ENCODE measurements at regions not wholly inside any gene's neighbourhood (a gene's known extent, or its start where the extent isn't known, plus 50 kb on each side); places are given as distances from the start of the nearest gene placed in this dataset.

DNA sequence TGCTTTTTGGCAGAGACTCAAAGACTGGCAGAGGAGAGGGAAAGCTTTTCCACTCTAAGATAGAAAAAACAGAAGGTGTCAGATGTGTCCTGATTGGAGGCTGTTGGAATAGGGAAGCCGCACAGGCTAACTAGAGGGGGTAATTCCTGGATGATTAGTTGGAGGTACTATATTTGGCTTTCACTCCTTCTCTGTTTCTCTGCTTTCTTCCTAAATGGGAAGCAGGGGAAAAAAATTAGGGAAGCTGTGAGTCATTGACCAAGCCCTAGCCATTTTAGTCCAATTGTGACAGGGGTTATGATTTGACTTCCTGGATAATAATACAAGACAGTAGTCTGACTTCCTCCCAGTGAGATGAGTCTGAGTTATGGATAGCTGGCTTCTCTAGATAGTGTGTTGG lies 475.2 kb upstream of the CELF2 start:
- peaks cover 0 to 12% (median 0%) of the 10 kb centered on the region in 5 donors for H3K4me1 ChIP-seq (ENCODE audit: control insufficient read depth in 5 of 5, insufficient read depth in 5 of 5, low read length in 5 of 5)
- H3K9ac ChIP-seq (ENCODE audit: low read length in 5 of 5) = no peak overlapping the region
- H3K27me3 ChIP-seq (ENCODE audit: control insufficient read depth in 5 of 5, insufficient read depth in 4 of 5, low read length in 5 of 5) = no peaks in the 10 kb centered on the region
- no peaks in the 10 kb centered on the region for H3K36me3 ChIP-seq (ENCODE audit: control insufficient read depth in 5 of 5, insufficient read depth in 5 of 5, low read length in 5 of 5)
- H3K27ac ChIP-seq (ENCODE audit: low read depth, low read length) = no peak overlapping the region
- H3K4me3 ChIP-seq (ENCODE audit: low read depth in 1 of 5, low read length in 5 of 5) = peak overlapping the region in 1 of 5 donors; percentile 6
- no peaks in the 10 kb centered on the region for H3K9me3 ChIP-seq (ENCODE audit: control insufficient read depth in 5 of 5, low read length in 5 of 5)

DNA sequence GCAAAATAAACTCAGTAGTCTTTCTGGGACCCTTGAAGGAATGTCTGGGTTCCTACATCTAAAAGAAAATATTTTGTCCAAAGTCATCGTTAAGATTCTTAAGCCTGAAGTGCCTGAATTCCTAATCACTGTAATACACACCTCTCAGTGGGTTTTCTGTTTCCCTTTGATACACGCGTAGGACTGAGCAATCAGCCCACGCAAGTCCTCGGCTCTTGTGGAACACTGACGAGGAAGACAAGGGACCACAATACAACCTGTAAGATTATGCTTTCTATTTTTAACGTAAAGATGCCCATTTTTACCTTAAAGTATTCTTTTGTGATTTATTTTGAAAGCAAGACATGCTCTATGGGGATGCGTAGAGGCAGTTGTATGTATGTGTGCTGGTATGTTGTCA lies 472.8 kb upstream of the CELF2 start:
- Histone ChIP-seq H3K9me3 (ENCODE audit: control insufficient read depth in 5 of 5, low read length in 5 of 5) (no peaks in the 10 kb centered on the region), H3K4me3 (ENCODE audit: low read depth in 1 of 5, low read length in 5 of 5) (no peak overlapping the region), H3K36me3 (ENCODE audit: control insufficient read depth in 5 of 5, insufficient read depth in 5 of 5, low read length in 5 of 5) (no peaks in the 10 kb centered on the region), H3K9ac (ENCODE audit: low read length in 5 of 5) (no peak overlapping the region), H3K4me1 (ENCODE audit: control insufficient read depth in 5 of 5, insufficient read depth in 5 of 5, low read length in 5 of 5) (peaks cover 0 to 12% (median 0%) of the 10 kb centered on the region in 5 donors), H3K27ac (ENCODE audit: low read depth, low read length) (no peak overlapping the region), H3K27me3 (ENCODE audit: control insufficient read depth in 5 of 5, insufficient read depth in 4 of 5, low read length in 5 of 5) (no peaks in the 10 kb centered on the region)

DNA sequence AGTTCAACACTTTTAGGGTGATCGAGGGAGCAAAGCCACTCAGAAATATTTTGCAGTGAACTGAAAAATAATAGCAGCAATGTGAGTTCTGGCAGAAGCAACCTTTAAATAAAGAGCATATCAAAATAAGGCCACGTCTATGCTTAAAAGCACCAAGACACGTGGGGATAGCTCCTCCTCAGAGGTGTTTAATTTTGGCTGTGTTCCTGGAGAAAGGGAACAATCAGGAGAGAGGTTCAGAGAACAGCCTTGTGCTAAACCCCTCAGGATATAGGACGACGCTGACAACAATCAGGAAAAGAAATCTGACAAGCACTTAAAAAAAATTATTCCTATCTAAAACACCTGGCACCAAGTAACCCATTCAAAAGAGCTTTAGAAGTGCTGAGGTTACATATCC lies 471.9 kb upstream of the CELF2 start:
- Histone ChIP-seq H3K4me3 (ENCODE audit: low read depth in 1 of 5, low read length in 5 of 5) (no peak overlapping the region), H3K9me3 (ENCODE audit: control insufficient read depth in 5 of 5, low read length in 5 of 5) (no peaks in the 10 kb centered on the region), H3K27ac (ENCODE audit: low read depth, low read length) (no peak overlapping the region), H3K4me1 (ENCODE audit: control insufficient read depth in 5 of 5, insufficient read depth in 5 of 5, low read length in 5 of 5) (peaks cover 0 to 12% (median 0%) of the 10 kb centered on the region in 5 donors), H3K36me3 (ENCODE audit: control insufficient read depth in 5 of 5, insufficient read depth in 5 of 5, low read length in 5 of 5) (no peaks in the 10 kb centered on the region), H3K9ac (ENCODE audit: low read length in 5 of 5) (no peak overlapping the region), H3K27me3 (ENCODE audit: control insufficient read depth in 5 of 5, insufficient read depth in 4 of 5, low read length in 5 of 5) (no peaks in the 10 kb centered on the region)

GRCh38 chr10:10551596-10552301 lies 465.9 kb upstream of the CELF2 start:
- Histone ChIP-seq H3K9ac (ENCODE audit: low read length in 5 of 5) (no peak overlapping the region), H3K4me3 (ENCODE audit: low read depth in 1 of 5, low read length in 5 of 5) (no peak overlapping the region), H3K36me3 (ENCODE audit: control insufficient read depth in 5 of 5, insufficient read depth in 5 of 5, low read length in 5 of 5) (no peaks in the 10 kb centered on the region), H3K4me1 (ENCODE audit: control insufficient read depth in 5 of 5, insufficient read depth in 5 of 5, low read length in 5 of 5) (no peaks in the 10 kb centered on the region), H3K27me3 (ENCODE audit: control insufficient read depth in 5 of 5, insufficient read depth in 4 of 5, low read length in 5 of 5) (no peaks in the 10 kb centered on the region), H3K9me3 (ENCODE audit: control insufficient read depth in 5 of 5, low read length in 5 of 5) (no peaks in the 10 kb centered on the region), H3K27ac (ENCODE audit: low read depth, low read length) (no peak overlapping the region)

DNA sequence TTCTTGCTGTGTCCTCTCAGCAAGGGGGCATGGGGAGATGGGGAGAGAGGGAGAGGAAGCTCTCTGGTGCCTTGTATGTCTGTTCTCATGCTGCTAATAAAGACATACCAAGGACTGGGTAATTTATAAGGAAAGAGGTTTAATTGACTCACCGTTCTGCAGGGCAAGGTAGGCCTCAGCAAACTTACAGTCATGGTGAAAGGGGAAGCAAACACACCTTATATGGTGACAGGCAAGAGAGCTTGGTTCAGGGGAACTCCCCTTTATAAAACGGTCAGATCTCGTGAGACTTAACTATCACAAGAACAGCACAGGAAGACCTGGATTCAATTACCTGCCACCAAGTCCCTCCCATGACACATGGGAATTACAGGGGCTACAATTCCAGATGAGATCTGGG lies 464.7 kb upstream of the CELF2 start:
- H3K4me1 ChIP-seq (ENCODE audit: control insufficient read depth in 5 of 5, insufficient read depth in 5 of 5, low read length in 5 of 5) = no peaks in the 10 kb centered on the region
- no peaks in the 10 kb centered on the region for H3K36me3 ChIP-seq (ENCODE audit: control insufficient read depth in 5 of 5, insufficient read depth in 5 of 5, low read length in 5 of 5)
- H3K4me3 ChIP-seq (ENCODE audit: low read depth in 1 of 5, low read length in 5 of 5) = no peak overlapping the region
- H3K9me3 ChIP-seq (ENCODE audit: control insufficient read depth in 5 of 5, low read length in 5 of 5) = no peaks in the 10 kb centered on the region
- no peak overlapping the region for H3K9ac ChIP-seq (ENCODE audit: low read length in 5 of 5)
- H3K27me3 ChIP-seq (ENCODE audit: control insufficient read depth in 5 of 5, insufficient read depth in 4 of 5, low read length in 5 of 5) = no peaks in the 10 kb centered on the region
- no peak overlapping the region for H3K27ac ChIP-seq (ENCODE audit: low read depth, low read length)

DNA sequence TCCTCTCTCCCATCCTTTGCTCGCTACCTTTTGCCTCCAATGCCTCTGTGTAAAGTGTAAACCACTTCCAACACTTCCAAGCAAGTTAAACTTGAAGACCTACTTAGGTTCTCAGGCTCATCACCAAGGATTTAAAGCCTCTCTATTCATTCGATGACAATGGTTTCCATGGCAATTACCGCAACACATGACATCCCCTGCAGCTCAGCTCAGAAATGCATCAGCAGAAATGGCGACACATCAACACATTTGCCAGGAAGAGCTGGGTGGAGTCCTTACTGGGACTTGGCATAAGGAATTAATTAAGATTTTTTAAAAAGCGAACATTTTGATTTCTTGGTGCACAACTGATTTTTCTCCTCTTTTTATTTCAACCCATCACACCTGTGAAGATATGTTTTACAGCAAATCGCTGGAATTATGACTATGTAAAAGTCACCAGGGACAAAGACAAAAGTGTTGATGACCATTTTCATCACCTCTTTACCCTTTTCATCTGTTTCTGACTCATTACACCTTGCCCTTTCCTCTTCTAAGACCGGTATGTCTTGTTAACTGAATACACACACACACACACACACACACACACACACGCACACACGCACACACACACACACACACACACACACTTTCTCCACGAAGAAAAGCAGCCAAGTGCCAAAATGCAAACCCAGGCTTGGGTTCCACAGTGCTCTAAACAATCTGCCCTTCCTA lies 453.4 kb upstream of the CELF2 start:
- H3K27ac ChIP-seq (ENCODE audit: low read depth, low read length) = no peak overlapping the region
- no peak overlapping the region for H3K4me3 ChIP-seq (ENCODE audit: low read depth in 1 of 5, low read length in 5 of 5)
- H3K9ac ChIP-seq (ENCODE audit: low read length in 5 of 5) = no peak overlapping the region
- peaks cover 0 to 3% (median 0%) of the 10 kb centered on the region in 5 donors for H3K27me3 ChIP-seq (ENCODE audit: control insufficient read depth in 5 of 5, insufficient read depth in 4 of 5, low read length in 5 of 5)
- H3K36me3 ChIP-seq (ENCODE audit: control insufficient read depth in 5 of 5, insufficient read depth in 5 of 5, low read length in 5 of 5) = no peaks in the 10 kb centered on the region
- no peaks in the 10 kb centered on the region for H3K9me3 ChIP-seq (ENCODE audit: control insufficient read depth in 5 of 5, low read length in 5 of 5)
- peaks cover 0 to 8% (median 0%) of the 10 kb centered on the region in 5 donors for H3K4me1 ChIP-seq (ENCODE audit: control insufficient read depth in 5 of 5, insufficient read depth in 5 of 5, low read length in 5 of 5)

- no peaks in the 10 kb centered on the region for H3K36me3 ChIP-seq (ENCODE audit: control insufficient read depth in 5 of 5, insufficient read depth in 5 of 5, low read length in 5 of 5)
- no peak overlapping the region for H3K9ac ChIP-seq (ENCODE audit: low read length in 5 of 5)
- no peak overlapping the region for H3K27ac ChIP-seq (ENCODE audit: low read depth, low read length)
Measured at GRCh38 chr10:10576937-10577336, 440.7 kb upstream of the CELF2 start.

GRCh38 chr10:10579709-10580108 lies 438.0 kb upstream of the CELF2 start:
- no peak overlapping the region for H3K9ac ChIP-seq (ENCODE audit: low read length in 5 of 5)
- no peaks in the 10 kb centered on the region for H3K9me3 ChIP-seq (ENCODE audit: control insufficient read depth in 5 of 5, low read length in 5 of 5)
- no peaks in the 10 kb centered on the region for H3K36me3 ChIP-seq (ENCODE audit: control insufficient read depth in 5 of 5, insufficient read depth in 5 of 5, low read length in 5 of 5)
- H3K27ac ChIP-seq (ENCODE audit: low read depth, low read length) = no peak overlapping the region
- H3K27me3 ChIP-seq (ENCODE audit: control insufficient read depth in 5 of 5, insufficient read depth in 4 of 5, low read length in 5 of 5) = no peaks in the 10 kb centered on the region
- H3K4me3 ChIP-seq (ENCODE audit: low read depth in 1 of 5, low read length in 5 of 5) = no peak overlapping the region
- no peaks in the 10 kb centered on the region for H3K4me1 ChIP-seq (ENCODE audit: control insufficient read depth in 5 of 5, insufficient read depth in 5 of 5, low read length in 5 of 5)

More at GRCh38 chr10:10576937-10577336, 440.7 kb upstream of the CELF2 start:
- Histone ChIP-seq H3K4me3 (ENCODE audit: low read depth in 1 of 5, low read length in 5 of 5) (no peak overlapping the region), H3K27me3 (ENCODE audit: control insufficient read depth in 5 of 5, insufficient read depth in 4 of 5, low read length in 5 of 5) (no peaks in the 10 kb centered on the region), H3K9me3 (ENCODE audit: control insufficient read depth in 5 of 5, low read length in 5 of 5) (no peaks in the 10 kb centered on the region), H3K4me1 (ENCODE audit: control insufficient read depth in 5 of 5, insufficient read depth in 5 of 5, low read length in 5 of 5) (no peaks in the 10 kb centered on the region)

- Histone ChIP-seq H3K27me3 (ENCODE audit: control insufficient read depth in 5 of 5, insufficient read depth in 4 of 5, low read length in 5 of 5) (no peaks in the 10 kb centered on the region), H3K9me3 (ENCODE audit: control insufficient read depth in 5 of 5, low read length in 5 of 5) (no peaks in the 10 kb centered on the region), H3K4me1 (ENCODE audit: control insufficient read depth in 5 of 5, insufficient read depth in 5 of 5, low read length in 5 of 5) (peaks cover 0 to 14% (median 9%) of the 10 kb centered on the region in 5 donors), H3K27ac (ENCODE audit: low read depth, low read length) (no peak overlapping the region), H3K4me3 (ENCODE audit: low read depth in 1 of 5, low read length in 5 of 5) (no peak overlapping the region), H3K36me3 (ENCODE audit: control insufficient read depth in 5 of 5, insufficient read depth in 5 of 5, low read length in 5 of 5) (no peaks in the 10 kb centered on the region), H3K9ac (ENCODE audit: low read length in 5 of 5) (no peak overlapping the region)
Measured at GRCh38 chr10:10584161-10584560, 433.5 kb upstream of the CELF2 start.

DNA sequence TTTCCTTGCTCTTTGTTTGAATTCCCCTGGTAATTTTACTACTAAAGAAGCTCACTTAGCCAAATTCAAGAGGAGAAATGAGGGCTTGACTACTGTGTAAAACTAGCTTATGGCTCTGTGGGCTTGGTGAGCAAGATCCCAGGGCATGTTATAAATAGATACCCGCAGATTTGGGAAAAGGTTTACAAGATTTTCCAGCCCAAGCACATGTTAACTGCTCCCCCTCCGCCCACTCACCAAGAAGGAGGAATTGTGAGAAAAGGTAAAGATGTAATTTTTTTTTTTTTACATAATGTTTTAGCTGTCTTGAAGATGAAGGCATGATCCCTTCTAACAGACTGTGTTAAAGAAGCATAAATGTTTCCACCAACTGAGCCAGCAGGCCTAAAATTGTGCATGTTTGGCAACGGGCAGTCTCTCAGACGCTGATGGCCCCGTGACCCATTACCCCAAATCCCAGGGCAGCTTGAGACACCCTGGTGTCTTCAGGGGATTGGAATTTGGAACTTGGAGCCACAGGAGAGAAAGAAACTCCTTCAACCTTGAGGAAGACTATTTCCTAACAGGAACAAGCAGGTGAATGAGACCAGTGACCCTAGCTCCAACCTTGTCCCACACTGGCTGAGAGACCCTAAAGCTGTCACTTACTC lies 429.8 kb upstream of the CELF2 start:
- H3K9ac ChIP-seq (ENCODE audit: low read length in 5 of 5) = no peak overlapping the region
- H3K9me3 ChIP-seq (ENCODE audit: control insufficient read depth in 5 of 5, low read length in 5 of 5) = no peaks in the 10 kb centered on the region
- no peak overlapping the region for H3K4me3 ChIP-seq (ENCODE audit: low read depth in 1 of 5, low read length in 5 of 5)
- H3K27ac ChIP-seq (ENCODE audit: low read depth, low read length) = peak overlapping the region; percentile 11
- H3K4me1 ChIP-seq (ENCODE audit: control insufficient read depth in 5 of 5, insufficient read depth in 5 of 5, low read length in 5 of 5) = peaks cover 4 to 32% (median 23%) of the 10 kb centered on the region in 5 donors
- no peaks in the 10 kb centered on the region for H3K36me3 ChIP-seq (ENCODE audit: control insufficient read depth in 5 of 5, insufficient read depth in 5 of 5, low read length in 5 of 5)
- H3K27me3 ChIP-seq (ENCODE audit: control insufficient read depth in 5 of 5, insufficient read depth in 4 of 5, low read length in 5 of 5) = no peaks in the 10 kb centered on the region
